K562 (cell line): ENCODE measurements at regions not wholly inside any gene's neighbourhood (a gene's known extent, or its start where the extent isn't known, plus 50 kb on each side); places are given as distances from the start of the nearest gene placed in this dataset.

Experiments
- ATAC-seq: fragments of 200-7000 bp; cut with Tn5 transposase; 3 replicates; pipeline ENCODE4 v1.9.1; 2020; ENCODE audit warnings: moderate library complexity
- BruUV-seq: library from RNA; stranded (reverse); fragments of 400-500 nt; replicated peaks from 2 replicates; lab custom pipeline; 2021; lab: Mats Ljungman, UMichigan
- CTCF ChIA-PET: fragments of 300-600 bp; formaldehyde crosslinking; extraction: SDS; loops from one replicate; lab custom pipeline; 2021; ENCODE audit warnings: low intra/inter-chr PET ratio; lab: Yijun Ruan, JAX
- POLR2A ChIA-PET: fragments of 300-600, 350-650 bp; sonication (Branson Sonifier 250); formaldehyde crosslinking; extraction: SDS; loops from one replicate; lab custom pipeline; 2021; ENCODE audit warnings: antibody characterized with exemption, inconsistent platforms; lab: Yijun Ruan, JAX
- DNase-seq, 4 experiments: peaks; one replicate each; pipeline versions ENCODE4 v3.0.0 to v3.0.0-alpha.2; 2011 to 2018; ENCODE audit warnings: low spot score in 3 of 4, mixed read lengths in 3 of 4; ENCODE audit errors: extremely low read depth in 1 of 4
- FAIRE-seq: peaks from 2 replicates; lab custom pipeline; 2011; peaks lifted over from hg19 to GRCh38; lab: Jason Lieb, UNC
- H2AFZ ChIP-seq: 2 replicates; pipeline ENCODE4 v1.6.0; 2011; ENCODE audit warnings: low read depth, low read length, control low read depth, inconsistent platforms
- H3K27ac ChIP-seq: fragments of 200-600 bp; 3 replicates; pipeline ENCODE4 v1.8.0; 2011; ENCODE audit warnings: low read depth, mild to moderate bottlenecking, control low read depth, inconsistent platforms, low read length, moderate library complexity, mixed read lengths; ENCODE audit errors: extremely low read depth
- H3K27me3 ChIP-seq, 2 experiments: fragments of 300-600 bp in 1 of 2; 2 replicates in 1 of 2; 3 replicates in 1 of 2; pipeline versions ENCODE4 v1.6.0 to v1.8.0; 2011; ENCODE audit warnings: inconsistent platforms in 2 of 2, low read length in 2 of 2, mild to moderate bottlenecking in 1 of 2, mixed read lengths in 1 of 2, moderate library complexity in 1 of 2; ENCODE audit not compliant: control insufficient read depth in 2 of 2, insufficient read depth in 2 of 2
- H3K36me3 ChIP-seq: fragments of 300-600 bp; 3 replicates; pipeline ENCODE4 v1.8.0; 2011; ENCODE audit warnings: mild to moderate bottlenecking, low read length, inconsistent platforms; ENCODE audit not compliant: control insufficient read depth, insufficient read depth
- H3K4me1 ChIP-seq, 2 experiments: fragments of 200-600 bp in 1 of 2; replicated peaks in 1 of 2; 2 replicates in 1 of 2; 3 replicates in 1 of 2; pipeline versions ENCODE4 v1.5.1 to v1.8.0; 2011; ENCODE audit warnings: inconsistent platforms in 2 of 2, low read length in 2 of 2, mild to moderate bottlenecking in 1 of 2, mixed read lengths in 1 of 2, moderate library complexity in 1 of 2; ENCODE audit not compliant: control insufficient read depth in 2 of 2, insufficient read depth in 2 of 2
- H3K4me2 ChIP-seq: 2 replicates; pipeline ENCODE4 v1.6.1; 2011; ENCODE audit warnings: low read length, control low read depth, inconsistent platforms, mixed read lengths; ENCODE audit not compliant: insufficient read depth
- H3K4me3 ChIP-seq: fragments of 200-600 bp; sonication (generic), shearing (Covaris generic); 2 replicates; pipeline ENCODE4 v1.5.1; 2016; ENCODE audit warnings: control low read depth, inconsistent platforms
- H3K79me2 ChIP-seq: fragments of 200-600 bp; 3 replicates; pipeline ENCODE4 v1.8.0; 2011; ENCODE audit warnings: low read length, inconsistent platforms; ENCODE audit not compliant: control insufficient read depth, insufficient read depth
- H3K9ac ChIP-seq, 2 experiments: 2 replicates each; pipeline versions ENCODE4 v1.6.0 to v1.6.1; 2011; ENCODE audit warnings: low read depth in 2 of 2, low read length in 2 of 2, control low read depth in 1 of 2, inconsistent platforms in 1 of 2, mild to moderate bottlenecking in 1 of 2, mixed read lengths in 1 of 2; ENCODE audit not compliant: insufficient read depth in 1 of 2
- H3K9me1 ChIP-seq: one replicate; pipeline ENCODE4 v1.6.0; 2011; ENCODE audit warnings: inconsistent platforms, mild to moderate bottlenecking, low read length, moderate library complexity; ENCODE audit not compliant: control insufficient read depth, insufficient read depth
- H3K9me3 ChIP-seq: replicated peaks from 2 replicates; pipeline ENCODE4 v1.5.1; 2011; ENCODE audit warnings: low read depth, low read length, inconsistent platforms; ENCODE audit not compliant: control insufficient read depth, insufficient read depth
- H4K20me1 ChIP-seq: replicated peaks from 2 replicates; pipeline ENCODE4 v1.6.1; 2011; ENCODE audit warnings: low read length, inconsistent platforms, mixed read lengths; ENCODE audit not compliant: control insufficient read depth, insufficient read depth
- CTBP1 ChIP-seq: fragments of 450-650 bp; IDR thresholded peaks from 2 replicates; pipeline ENCODE4 v1.6.1; 2016; ENCODE audit warnings: borderline replicate concordance
- PCBP2 ChIP-seq: fragments of 200-400 bp; formaldehyde crosslinking; IDR thresholded peaks from 2 replicates; pipeline ENCODE4 v1.6.1; 2018; ENCODE audit warnings: low read length, low read depth, mild to moderate bottlenecking, moderate library complexity; ENCODE audit not compliant: poor library complexity, severe bottlenecking
- POLR2H ChIP-seq: IDR thresholded peaks from 2 replicates; pipeline ENCODE4 v1.6.1; 2016; ENCODE audit warnings: missing genetic modification characterization, low read depth, mild to moderate bottlenecking, control low read depth, missing compliant biosample characterization, moderate library complexity
- SIX5 ChIP-seq, 2 experiments: IDR thresholded peaks; 2 replicates each; pipeline ENCODE4 v1.6.1; 2011; ENCODE audit warnings: low read length in 2 of 2, borderline replicate concordance in 1 of 2, low read depth in 1 of 2, mild to moderate bottlenecking in 1 of 2, moderate library complexity in 1 of 2; ENCODE audit not compliant: insufficient read depth in 1 of 2
- ZNF766 ChIP-seq: fragments of 200-800 bp; sonication (Bioruptor generic); conservative IDR thresholded peaks from 2 replicates; pipeline ENCODE4 v1.6.1; 2016; ENCODE audit warnings: missing genetic modification characterization, missing compliant biosample characterization
- WGBS: fragments of 100-300 bp; shearing (Covaris generic); methylation state at CpG from one replicate; pipeline ENCODE4 v1.1.6; 2016; ENCODE audit warnings: low coverage, mixed read lengths; ENCODE audit not compliant: insufficient coverage; ENCODE audit errors: missing lambda C conversion rate; 5-methylcytosine and 5-hydroxymethylcytosine counted together
- in situ Hi-C: fragments of 300-500 bp; cut with MboI; formaldehyde crosslinking; loops from 4 replicates; pipeline ENCODE4 v1.15.0; 2018; ENCODE audit warnings: inconsistent platforms, mixed read lengths
- intact Hi-C: fragments of 100-400 bp; cut with micrococcal nuclease; formaldehyde crosslinking; loops from 2 replicates; pipeline ENCODE4 v1.14.2; 2022
- TF ChIP-seq, protein P1 (sequence below): sonication (generic); formaldehyde crosslinking; IDR thresholded peaks from 2 replicates; pipeline ENCODE4 v1.8.1; 2023; ENCODE audit warnings: missing genetic modification reagents, mild to moderate bottlenecking, borderline replicate concordance
- TF ChIP-seq, protein P2 (sequence below): fragments of 450-650 bp; IDR thresholded peaks from 2 replicates; pipeline ENCODE4 v1.7.1; 2018; ENCODE audit warnings: mild to moderate bottlenecking, low read depth; ENCODE audit not compliant: partially characterized antibody

DNA sequence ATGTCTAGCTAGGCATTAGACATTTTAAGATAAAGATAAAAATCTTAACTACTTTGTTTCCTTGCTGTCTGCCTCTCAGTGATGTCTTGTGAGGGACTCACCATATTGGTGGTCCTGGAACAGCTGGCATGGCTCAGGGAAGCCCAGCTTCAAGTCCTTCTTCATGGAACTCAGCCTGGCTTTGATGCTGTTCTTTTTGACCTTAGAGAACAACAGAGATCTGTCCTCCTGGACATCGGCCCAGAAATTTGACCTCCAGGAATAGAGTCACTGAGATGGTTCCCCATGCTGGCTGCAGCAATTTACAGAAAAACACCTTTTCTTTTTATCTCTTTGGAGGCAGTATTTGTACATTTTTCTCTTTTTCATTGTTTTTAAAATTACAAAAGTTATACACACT is 235.5 kb upstream of the WWC1 start:
- no peaks in the 10 kb centered on the region for H3K9me1 ChIP-seq
- H2AFZ ChIP-seq, result no peak overlapping the region
- no peaks in the 10 kb centered on the region for H3K27me3 ChIP-seq
- no peak for TF ChIP-seq PCBP2
- H3K36me3 ChIP-seq, result no peaks in the 10 kb centered on the region
- no peak for ATAC-seq
- H3K9me3 ChIP-seq, result no peaks in the 10 kb centered on the region
- intact Hi-C loops (no loop called here), in situ Hi-C loops (no loop called here)
- H3K4me1 ChIP-seq, result no peaks in the 10 kb centered on the region
- H4K20me1 ChIP-seq, result no peaks in the 10 kb centered on the region
- H3K4me2 ChIP-seq, result no peak overlapping the region
- no peak overlapping the region for H3K4me3 ChIP-seq
- no peak overlapping the region for H3K27ac ChIP-seq
- H3K79me2 ChIP-seq, result no peaks in the 10 kb centered on the region
- ChIA-PET POLR2A (no interaction called here), CTCF (no interaction called here)
- 0% methylated on average over 1 of the region's 1 CpG for WGBS
- H3K9ac ChIP-seq, result no peak overlapping the region
- BruUV-seq, result no TSS peak
- DNase-seq, result no peak
- FAIRE-seq, result no peak

DNA sequence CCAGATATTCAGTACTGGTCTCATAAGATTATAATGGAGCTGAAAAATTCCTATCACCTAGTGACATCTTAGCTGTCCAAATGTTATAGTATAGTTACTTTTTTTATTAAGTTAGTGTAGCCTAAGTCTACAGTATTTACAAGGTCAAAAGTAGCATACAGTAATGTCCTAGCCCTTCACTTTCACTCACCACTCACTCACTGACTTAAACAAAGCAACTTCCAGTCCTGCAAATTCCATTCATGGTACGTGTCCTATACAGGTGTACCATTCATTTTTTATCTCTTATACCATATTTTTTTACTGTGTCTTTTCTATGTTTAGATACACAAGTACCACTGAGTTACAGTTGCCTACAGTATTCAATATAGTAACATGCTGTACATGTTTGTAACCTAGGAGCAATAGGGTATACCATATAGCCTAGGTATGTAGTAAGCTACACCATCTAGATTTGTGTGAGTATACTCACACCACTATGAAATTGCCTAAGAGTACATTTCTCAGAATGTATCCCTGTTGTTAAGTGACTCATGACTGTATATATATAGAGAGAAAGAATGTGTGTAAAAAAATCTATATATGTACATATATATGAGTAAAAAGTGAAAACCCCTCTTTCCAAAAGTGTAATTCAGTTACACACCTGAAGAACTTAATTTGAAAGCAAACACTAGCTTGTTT is 234.8 kb upstream of the WWC1 start:
- no peaks in the 10 kb centered on the region for H3K4me1 ChIP-seq
- H2AFZ ChIP-seq, result no peak overlapping the region
- H3K36me3 ChIP-seq, result no peaks in the 10 kb centered on the region
- CTCF ChIA-PET, result no interaction called here
- H3K9me1 ChIP-seq, result no peaks in the 10 kb centered on the region
- no peaks in the 10 kb centered on the region for H3K9me3 ChIP-seq
- no peak for ATAC-seq
- 0% methylated on average over 1 of the region's 1 CpG for WGBS
- H3K27ac ChIP-seq, result no peak overlapping the region
- BruUV-seq, result no TSS peak
- H3K4me3 ChIP-seq, result no peak overlapping the region
- in situ Hi-C loops (no loop called here), intact Hi-C loops (no loop called here)
- no peaks in the 10 kb centered on the region for H3K27me3 ChIP-seq
- POLR2A ChIA-PET, result no interaction called here
- no peaks in the 10 kb centered on the region for H4K20me1 ChIP-seq
- FAIRE-seq, result no peak
- no peak overlapping the region for H3K9ac ChIP-seq
- no peak overlapping the region for H3K4me2 ChIP-seq
- no peaks in the 10 kb centered on the region for H3K79me2 ChIP-seq
- no peak for DNase-seq
- TF ChIP-seq CTBP1 (no peak), SIX5 (IDR thresholded peaks at IDR 0.05; ENCODE audit: borderline replicate concordance in 1 of 2, insufficient read depth in 1 of 2, low read depth in 1 of 2, low read length in 2 of 2) (no peak), ZNF766 (CRISPR knock-in tag) (no peak), POLR2H (tag) (no peak)
- TF ChIP-seq, protein P1, sequence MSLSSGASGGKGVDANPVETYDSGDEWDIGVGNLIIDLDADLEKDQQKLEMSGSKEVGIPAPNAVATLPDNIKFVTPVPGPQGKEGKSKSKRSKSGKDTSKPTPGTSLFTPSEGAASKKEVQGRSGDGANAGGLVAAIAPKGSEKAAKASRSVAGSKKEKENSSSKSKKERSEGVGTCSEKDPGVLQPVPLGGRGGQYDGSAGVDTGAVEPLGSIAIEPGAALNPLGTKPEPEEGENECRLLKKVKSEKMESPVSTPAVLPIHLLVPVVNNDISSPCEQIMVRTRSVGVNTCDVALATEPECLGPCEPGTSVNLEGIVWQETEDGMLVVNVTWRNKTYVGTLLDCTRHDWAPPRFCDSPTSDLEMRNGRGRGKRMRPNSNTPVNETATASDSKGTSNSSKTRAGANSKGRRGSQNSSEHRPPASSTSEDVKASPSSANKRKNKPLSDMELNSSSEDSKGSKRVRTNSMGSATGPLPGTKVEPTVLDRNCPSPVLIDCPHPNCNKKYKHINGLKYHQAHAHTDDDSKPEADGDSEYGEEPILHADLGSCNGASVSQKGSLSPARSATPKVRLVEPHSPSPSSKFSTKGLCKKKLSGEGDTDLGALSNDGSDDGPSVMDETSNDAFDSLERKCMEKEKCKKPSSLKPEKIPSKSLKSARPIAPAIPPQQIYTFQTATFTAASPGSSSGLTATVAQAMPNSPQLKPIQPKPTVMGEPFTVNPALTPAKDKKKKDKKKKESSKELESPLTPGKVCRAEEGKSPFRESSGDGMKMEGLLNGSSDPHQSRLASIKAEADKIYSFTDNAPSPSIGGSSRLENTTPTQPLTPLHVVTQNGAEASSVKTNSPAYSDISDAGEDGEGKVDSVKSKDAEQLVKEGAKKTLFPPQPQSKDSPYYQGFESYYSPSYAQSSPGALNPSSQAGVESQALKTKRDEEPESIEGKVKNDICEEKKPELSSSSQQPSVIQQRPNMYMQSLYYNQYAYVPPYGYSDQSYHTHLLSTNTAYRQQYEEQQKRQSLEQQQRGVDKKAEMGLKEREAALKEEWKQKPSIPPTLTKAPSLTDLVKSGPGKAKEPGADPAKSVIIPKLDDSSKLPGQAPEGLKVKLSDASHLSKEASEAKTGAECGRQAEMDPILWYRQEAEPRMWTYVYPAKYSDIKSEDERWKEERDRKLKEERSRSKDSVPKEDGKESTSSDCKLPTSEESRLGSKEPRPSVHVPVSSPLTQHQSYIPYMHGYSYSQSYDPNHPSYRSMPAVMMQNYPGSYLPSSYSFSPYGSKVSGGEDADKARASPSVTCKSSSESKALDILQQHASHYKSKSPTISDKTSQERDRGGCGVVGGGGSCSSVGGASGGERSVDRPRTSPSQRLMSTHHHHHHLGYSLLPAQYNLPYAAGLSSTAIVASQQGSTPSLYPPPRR, result no peak
- TF ChIP-seq, protein P2, sequence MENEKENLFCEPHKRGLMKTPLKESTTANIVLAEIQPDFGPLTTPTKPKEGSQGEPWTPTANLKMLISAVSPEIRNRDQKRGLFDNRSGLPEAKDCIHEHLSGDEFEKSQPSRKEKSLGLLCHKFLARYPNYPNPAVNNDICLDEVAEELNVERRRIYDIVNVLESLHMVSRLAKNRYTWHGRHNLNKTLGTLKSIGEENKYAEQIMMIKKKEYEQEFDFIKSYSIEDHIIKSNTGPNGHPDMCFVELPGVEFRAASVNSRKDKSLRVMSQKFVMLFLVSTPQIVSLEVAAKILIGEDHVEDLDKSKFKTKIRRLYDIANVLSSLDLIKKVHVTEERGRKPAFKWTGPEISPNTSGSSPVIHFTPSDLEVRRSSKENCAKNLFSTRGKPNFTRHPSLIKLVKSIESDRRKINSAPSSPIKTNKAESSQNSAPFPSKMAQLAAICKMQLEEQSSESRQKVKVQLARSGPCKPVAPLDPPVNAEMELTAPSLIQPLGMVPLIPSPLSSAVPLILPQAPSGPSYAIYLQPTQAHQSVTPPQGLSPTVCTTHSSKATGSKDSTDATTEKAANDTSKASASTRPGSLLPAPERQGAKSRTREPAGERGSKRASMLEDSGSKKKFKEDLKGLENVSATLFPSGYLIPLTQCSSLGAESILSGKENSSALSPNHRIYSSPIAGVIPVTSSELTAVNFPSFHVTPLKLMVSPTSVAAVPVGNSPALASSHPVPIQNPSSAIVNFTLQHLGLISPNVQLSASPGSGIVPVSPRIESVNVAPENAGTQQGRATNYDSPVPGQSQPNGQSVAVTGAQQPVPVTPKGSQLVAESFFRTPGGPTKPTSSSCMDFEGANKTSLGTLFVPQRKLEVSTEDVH, result no peak
